ENCODE measurements at regions not wholly inside any gene's neighbourhood (a gene's known extent, or its start where the extent isn't known, plus 50 kb on each side); places are given as distances from the start of the nearest gene placed in this dataset.

DNA sequence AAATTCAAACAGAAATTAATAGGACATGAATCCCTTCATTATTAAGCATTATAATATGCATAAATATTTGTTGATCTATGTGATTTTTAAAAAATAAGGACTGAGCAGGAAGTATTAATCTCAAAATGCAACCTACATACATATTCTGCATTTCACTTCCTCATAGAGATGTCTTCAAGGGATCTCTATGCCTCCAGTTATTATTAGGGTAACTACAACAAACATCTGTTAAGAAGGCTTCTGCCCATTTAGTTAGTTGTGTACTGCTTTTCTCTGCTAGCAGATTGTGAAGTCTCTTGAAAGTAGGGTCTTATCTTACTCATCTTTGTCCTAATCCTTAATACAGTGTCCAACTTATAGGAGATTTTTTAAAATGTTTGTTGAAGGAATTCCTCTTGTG, 414.1 kb downstream of the ACTL7B start:
- Histone ChIP-seq H2BK15ac (ENCODE audit: low read depth, low read length) (no peak overlapping the region), H3K14ac (ENCODE audit: insufficient read depth, low read length) (no peak overlapping the region), H3K4ac (ENCODE audit: low read depth, low read length) (no peak overlapping the region), H2BK120ac (ENCODE audit: low read depth, low read length, poor library complexity, severe bottlenecking) (no peak overlapping the region), H4K20me1 (ENCODE audit: control insufficient read depth, insufficient read depth, insufficient read length) (no peaks in the 10 kb centered on the region), H3K23ac (ENCODE audit: insufficient read length, low read depth, low read length) (no peak overlapping the region), H2AFZ (ENCODE audit: low read length) (no peak overlapping the region), H3K56ac (ENCODE audit: insufficient read length, low read depth, low read length) (no peak overlapping the region), H4K8ac (replicated peaks; ENCODE audit: insufficient read length, low read depth, low read length) (no peak overlapping the region), H3K9ac (ENCODE audit: extremely low read depth, insufficient read length, low read length) (no peak overlapping the region), H3K23me2 (ENCODE audit: insufficient read length, low read depth, low read length, poor library complexity, severe bottlenecking) (no peaks in the 10 kb centered on the region), H3K4me2 (ENCODE audit: insufficient read depth, insufficient read length, low read length) (no peak overlapping the region), H3K27me3 (ENCODE audit: insufficient read depth, low read length) (no peaks in the 10 kb centered on the region), H3K27ac (ENCODE audit: insufficient read length, low read depth, low read length) (no peak overlapping the region), H3T11ph (ENCODE audit: low read length) (no peak overlapping the region), H2BK12ac (ENCODE audit: insufficient read length, low read depth, low read length) (no peak overlapping the region), H3K4me1 (ENCODE audit: insufficient read depth, low read length) (no peaks in the 10 kb centered on the region), H4K91ac (ENCODE audit: insufficient read length, low read depth, low read length) (no peak overlapping the region), H3K18ac (ENCODE audit: insufficient read length, low read depth, low read length) (no peak overlapping the region), H4K5ac (ENCODE audit: insufficient read length, low read depth, low read length) (no peak overlapping the region), H3K9me3 (ENCODE audit: control insufficient read depth, low read depth, low read length) (no peaks in the 10 kb centered on the region), H2BK5ac (ENCODE audit: insufficient read length, low read length) (no peak overlapping the region), H2BK20ac (ENCODE audit: low read depth, low read length, poor library complexity, severe bottlenecking) (no peak overlapping the region), H3K79me2 (ENCODE audit: insufficient read depth, low read length) (no peaks in the 10 kb centered on the region), H3K79me1 (ENCODE audit: insufficient read depth, low read depth, low read length, poor library complexity, severe bottlenecking) (no peaks in the 10 kb centered on the region), H2AK5ac (ENCODE audit: insufficient read length, low read length) (no peak overlapping the region)
- no peaks in the 10 kb centered on the region for H3K36me3 Mint-ChIP-seq (ENCODE audit: insufficient read depth in 1 of 3, low read depth in 3 of 3)
- no peaks in the 10 kb centered on the region; the same call in 1 of the 2 replicates for H3K27me3 Mint-ChIP-seq (ENCODE audit: low read depth)
- no peak overlapping the region for H3K4me3 Mint-ChIP-seq
- no peaks in the 10 kb centered on the region for H3K9me3 Mint-ChIP-seq
- TF ChIP-seq, protein P1, sequence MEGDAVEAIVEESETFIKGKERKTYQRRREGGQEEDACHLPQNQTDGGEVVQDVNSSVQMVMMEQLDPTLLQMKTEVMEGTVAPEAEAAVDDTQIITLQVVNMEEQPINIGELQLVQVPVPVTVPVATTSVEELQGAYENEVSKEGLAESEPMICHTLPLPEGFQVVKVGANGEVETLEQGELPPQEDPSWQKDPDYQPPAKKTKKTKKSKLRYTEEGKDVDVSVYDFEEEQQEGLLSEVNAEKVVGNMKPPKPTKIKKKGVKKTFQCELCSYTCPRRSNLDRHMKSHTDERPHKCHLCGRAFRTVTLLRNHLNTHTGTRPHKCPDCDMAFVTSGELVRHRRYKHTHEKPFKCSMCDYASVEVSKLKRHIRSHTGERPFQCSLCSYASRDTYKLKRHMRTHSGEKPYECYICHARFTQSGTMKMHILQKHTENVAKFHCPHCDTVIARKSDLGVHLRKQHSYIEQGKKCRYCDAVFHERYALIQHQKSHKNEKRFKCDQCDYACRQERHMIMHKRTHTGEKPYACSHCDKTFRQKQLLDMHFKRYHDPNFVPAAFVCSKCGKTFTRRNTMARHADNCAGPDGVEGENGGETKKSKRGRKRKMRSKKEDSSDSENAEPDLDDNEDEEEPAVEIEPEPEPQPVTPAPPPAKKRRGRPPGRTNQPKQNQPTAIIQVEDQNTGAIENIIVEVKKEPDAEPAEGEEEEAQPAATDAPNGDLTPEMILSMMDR (conservative IDR thresholded peaks at IDR 0.05): no peak
- no peaks in the 10 kb centered on the region for H3K4me1 Mint-ChIP-seq
- no peak for DNase-seq
- H3K27ac Mint-ChIP-seq: no peak overlapping the region
